ENCODE measurements at regions not wholly inside any gene's neighbourhood (a gene's known extent, or its start where the extent isn't known, plus 50 kb on each side); places are given as distances from the start of the nearest gene placed in this dataset.

DNA sequence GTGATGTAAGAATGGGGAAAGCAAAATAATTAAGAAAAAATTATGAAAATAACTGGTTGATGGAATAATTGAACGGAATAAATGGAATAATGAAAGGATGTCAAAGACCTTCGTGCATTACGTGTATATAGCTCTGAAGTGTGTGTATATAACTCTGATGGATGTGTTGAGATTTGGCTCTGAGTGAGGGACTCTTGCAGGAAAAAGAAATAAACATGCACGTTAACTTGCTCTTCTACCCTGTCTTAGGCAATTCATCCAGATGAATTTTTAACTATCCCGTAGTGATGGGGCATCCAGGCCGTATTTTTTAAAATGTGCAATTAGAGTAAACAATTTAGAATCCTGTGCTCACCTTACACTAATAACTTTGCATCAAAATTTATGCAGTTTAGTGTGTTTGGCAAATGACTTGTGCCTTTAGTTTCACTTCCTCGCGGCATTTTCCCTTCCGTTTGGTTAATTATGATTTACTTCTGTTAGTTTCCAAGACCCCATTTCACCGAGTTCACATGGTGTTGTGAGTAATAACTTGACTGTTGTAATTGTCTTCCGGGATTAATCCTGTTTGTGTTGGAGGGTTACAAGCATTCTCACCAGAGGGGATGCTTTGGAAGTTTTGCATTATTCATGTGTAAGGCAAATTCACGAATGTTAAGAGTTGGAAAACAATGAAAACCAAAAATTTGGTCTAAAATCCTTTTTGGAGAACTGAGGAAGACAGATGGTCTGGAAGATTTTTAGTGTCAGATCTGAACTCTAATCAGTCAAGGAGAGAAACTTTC is 256.5 kb upstream of the FAT1 start:
- TF ChIP-seq GATA2 (IDR thresholded peaks at IDR 0.05; ENCODE audit: low read depth, low read length) (no peak), GATA3 (IDR thresholded peaks at IDR 0.05; ENCODE audit: low read depth, low read length) (no peak)
